RPMI7951 (cell line): ENCODE measurements at regions not wholly inside any gene's neighbourhood (a gene's known extent, or its start where the extent isn't known, plus 50 kb on each side); places are given as distances from the start of the nearest gene placed in this dataset.

Source experiments
- DNase-seq: peaks from one replicate; pipeline ENCODE4 v3.0.0-alpha.2; 2012; ENCODE audit warnings: low read depth

- DNase-seq = no peak
Measured at GRCh38 chr11:112783945-112784322, 177.3 kb upstream of the NCAM1 start.

DNA sequence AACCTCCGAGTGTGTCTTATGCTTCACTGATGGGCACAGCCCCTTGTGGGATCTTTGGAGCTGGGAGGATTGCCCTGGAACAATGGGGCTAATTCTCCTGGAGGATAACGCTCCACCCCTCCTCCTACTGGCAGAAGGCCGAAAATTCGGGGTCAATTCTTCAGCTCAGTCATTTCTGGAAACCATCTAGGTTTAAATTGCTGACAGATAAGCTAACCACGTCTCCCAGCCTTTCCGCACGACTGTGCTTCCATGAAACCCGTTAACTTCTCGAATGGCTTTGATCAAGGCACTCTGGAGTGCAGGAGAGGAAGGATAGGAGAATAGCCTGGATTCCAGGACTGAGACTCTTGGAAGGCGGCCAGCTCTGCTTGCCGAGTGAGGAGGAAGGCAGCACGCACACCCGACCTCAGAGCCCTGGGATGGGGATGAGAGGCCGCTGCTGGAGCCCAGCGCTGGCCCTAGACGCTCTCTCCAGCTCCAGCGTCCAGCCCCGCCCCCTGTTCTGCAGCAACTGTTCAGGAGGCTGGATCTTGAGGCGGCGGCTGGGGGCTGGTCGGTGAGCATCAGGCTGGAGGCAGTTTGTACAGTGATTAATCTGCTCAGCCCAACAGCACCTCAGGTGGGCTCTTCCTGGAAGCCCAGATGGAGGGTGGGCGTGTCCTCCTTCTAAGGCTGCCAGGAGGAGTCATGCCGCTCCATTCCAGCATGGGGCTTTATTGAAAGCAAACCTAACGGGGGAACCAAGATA lies 176.7 kb upstream of the NCAM1 start:
- DNase-seq = peak; percentile 89

GRCh38 chr11:112785149-112785548 lies 176.1 kb upstream of the NCAM1 start:
- DNase-seq = peak; percentile 85

- DNase-seq = peak; percentile 79
Measured at GRCh38 chr11:112785719-112786118, 175.5 kb upstream of the NCAM1 start.

- no peak for DNase-seq
Measured at GRCh38 chr11:112786196-112786595, 175.0 kb upstream of the NCAM1 start.

DNA sequence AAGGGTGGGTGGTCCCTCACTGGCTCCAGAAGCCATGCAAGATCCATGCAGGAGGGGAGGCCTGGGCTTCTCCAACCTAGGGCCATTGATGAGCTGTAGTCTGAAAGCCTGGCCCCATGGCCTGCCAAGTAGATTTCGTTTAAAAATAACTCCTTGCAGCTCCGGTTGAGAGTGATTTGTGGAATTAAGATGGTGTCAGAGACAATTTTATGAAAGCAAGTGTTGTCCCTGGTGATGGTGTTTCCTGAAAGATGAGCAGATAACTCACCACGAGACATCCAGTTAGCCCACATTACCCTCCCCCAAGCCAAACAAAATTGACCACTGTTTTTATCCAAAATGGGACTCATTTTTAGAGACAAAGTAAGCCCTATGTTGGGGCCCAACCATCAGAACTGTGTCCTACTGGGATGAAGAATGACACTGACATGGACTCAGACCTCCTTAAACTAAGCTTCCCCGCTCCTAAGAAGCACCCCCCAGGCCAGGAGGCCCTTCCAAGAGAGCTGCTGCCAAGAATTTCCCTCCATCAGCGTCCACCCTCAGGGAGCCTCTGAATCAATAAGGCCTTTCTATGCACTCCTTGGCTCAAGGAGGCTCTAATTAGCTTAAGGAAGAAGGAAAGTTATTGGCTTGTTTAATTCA lies 174.2 kb upstream of the NCAM1 start:
- peak; percentile 62 for DNase-seq

DNA sequence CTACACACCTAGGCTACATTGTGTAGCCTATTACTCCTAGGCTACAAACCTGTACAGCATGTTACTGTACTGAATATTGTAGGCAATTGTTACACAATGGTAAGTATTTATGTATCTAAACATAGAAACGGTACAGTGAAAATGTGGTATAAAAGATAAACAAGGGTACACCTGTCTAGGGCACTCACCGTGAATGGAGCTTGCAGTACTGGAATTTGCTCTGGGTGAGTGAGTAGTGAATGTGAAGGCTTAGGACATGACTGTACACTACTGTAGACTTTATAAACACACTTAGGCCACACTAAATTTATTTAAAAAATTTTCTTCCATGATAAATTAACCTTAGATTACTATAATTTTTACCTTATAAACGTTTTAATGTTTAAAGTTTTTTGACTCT lies 171.7 kb upstream of the NCAM1 start:
- DNase-seq = no peak

- no peak for DNase-seq
Measured at GRCh38 chr11:112790286-112790685, 170.9 kb upstream of the NCAM1 start.

GRCh38 chr11:112792070-112792469 lies 169.2 kb upstream of the NCAM1 start:
- DNase-seq = no peak

DNA sequence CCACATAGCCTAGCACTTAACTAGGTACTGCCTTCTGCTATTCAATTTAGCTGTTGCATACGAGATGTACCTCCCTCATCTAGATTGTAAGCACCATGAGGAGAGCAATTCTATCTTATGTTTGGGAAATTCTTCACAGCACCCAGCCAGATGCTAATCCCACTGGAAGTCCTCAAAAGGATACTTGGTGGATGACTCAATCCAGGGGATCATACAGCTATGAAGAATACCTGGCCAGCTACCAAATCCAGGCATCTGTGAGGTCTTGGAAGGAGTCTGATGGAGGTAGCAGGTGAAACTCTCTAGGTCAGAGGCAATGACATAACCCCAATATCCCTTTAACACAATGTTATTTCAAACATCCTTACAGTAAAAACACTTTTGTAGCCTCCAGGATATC lies 167.8 kb upstream of the NCAM1 start:
- no peak for DNase-seq

DNA sequence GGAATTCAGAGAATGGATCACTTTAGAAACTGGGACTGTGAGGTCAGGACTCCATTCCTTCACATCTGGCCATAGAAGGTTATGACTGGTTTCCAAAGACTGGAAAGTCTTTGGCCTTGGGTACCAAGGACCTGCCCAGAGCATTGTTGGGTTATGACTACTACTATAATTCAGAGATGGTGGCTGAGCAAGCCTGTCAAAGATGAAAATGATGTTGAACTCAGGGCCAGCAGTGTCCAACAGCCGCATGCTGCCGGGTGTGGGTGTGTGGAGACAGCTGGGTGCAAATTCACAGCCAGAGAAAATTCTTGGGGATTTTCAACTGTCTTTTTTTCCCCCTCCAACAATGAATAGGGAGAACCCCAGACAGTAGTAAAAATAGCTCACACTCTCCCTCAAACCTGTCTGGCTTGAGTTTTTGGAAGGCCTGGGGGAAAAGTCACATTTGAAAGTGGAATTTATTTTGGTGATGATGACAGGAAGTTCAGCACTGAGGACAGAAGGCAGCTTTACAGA lies 166.8 kb upstream of the NCAM1 start:
- peak; percentile 65 for DNase-seq

GRCh38 chr11:112795142-112795815 lies 165.9 kb upstream of the NCAM1 start:
- DNase-seq = peak; percentile 63

- DNase-seq = no peak
Measured at GRCh38 chr11:112795911-112796649, 165.1 kb upstream of the NCAM1 start.

DNA sequence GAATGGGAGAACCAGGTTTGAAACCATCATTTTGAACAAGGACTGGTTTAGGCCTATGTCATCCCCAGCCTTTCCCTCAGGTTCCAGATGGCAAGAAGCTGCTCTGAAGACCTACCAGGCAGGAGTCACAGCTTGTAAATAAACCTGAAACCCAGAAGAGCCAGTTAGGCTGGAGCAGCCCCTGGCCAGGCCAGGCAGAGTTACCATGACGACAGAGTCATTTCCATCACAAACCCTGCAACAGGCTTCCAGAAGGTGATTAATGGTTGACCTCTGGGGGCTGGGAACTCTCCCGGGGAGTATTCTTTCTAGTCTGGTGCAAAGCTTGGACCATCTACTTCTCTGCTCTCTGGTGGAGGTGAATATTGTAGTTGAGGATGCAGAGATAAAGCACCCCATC lies 164.1 kb upstream of the NCAM1 start:
- DNase-seq = no peak

DNA sequence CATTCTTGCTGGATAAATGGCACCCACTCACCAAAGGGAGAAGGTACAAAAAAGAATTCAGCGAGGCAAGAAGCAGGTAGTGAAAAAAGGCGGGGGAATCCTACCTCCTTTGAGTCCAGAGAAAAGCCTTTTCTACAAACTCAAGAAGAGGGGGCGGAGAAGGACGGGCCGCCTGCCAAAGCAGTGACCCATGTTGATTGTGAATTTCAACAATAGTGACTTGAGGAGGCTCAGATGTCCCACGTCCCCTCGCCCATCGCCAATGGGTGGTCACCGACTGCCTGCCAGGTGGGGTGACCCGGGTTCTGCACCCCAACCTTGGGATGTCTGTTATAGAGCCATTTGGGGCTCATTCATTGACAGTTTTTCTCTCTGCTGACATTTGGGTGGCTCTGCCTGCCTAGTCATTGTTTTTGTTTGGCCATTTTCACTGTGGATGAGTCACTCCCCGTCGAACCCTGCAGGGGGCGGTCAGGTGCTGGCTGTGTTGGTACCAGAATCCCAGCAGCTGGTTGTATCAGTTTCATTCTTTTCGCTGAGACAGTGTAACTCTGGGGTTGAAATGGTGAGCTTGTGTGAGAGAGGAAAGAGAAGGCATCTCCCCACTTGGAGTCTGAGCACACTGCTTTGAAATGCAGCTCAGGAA lies 163.4 kb upstream of the NCAM1 start:
- peak; percentile 69 for DNase-seq

DNA sequence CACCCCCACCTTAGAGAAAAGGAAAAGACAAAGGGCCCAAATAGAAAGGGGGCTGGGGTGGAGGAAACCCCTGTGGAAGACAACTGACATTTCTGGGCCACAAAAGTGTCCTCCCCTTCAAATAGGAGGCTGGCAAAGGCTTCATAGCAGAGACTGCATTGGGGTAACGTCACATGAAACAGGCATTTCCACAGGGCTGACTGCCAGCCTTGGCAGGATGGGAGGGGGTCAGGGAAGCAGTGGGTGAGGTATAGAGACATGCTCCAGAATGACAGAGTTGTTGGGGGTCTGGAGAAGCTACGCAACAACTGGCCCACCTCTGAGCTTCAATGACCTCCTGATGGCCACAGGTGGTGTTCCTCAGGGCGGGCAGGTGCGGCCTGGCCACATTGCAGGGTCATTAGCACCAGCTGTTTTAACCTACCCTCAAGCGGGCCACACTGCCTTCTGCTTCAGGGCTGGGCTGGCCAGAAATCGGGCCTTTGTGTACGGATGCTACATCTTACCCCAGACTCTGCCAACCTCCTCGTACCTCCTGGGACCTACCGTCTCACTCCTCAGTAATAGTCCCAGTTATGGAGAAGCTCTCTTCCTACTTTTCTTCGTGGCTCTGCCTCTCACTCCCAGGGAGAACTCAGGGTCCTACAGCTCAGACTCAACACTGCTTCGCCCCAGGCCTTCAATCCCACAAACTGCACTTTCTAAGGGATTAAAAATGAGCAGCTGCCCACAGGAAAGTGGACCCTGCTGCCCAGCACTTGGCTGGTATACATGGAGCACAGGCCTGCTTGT lies 160.0 kb upstream of the NCAM1 start:
- no peak for DNase-seq

DNA sequence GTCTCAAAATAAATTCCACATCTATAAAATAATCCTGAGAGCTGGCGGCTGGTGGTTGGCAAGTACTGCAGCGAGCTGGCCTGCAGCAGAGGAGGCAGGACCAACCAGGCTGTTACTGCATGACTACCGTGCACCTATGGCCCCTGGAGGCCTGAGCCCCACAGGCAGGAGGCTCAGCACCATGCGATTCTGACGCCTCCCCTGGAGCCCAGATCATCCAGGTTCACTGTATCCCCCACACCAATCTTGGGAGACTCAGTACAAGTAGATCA lies 159.5 kb upstream of the NCAM1 start:
- no peak for DNase-seq

DNA sequence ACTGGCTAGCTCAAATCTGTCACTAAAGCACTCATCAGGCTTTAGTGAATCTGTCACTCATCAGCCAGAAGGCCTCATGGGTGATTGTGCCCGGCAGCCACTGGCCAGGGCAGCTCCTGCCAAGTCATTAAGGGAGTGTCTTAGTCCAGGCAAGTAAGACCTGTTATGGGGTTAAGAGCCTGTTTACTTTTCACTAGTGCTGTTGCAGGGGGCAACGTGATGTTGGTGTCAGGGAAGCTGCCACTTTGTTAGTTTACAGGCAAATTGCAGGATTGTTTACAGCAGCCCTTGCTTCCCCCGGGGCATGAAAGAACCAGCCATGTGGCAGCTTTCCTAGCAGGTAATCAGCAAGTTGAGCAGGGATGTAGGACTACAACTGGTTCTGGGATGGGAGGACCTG lies 155.6 kb upstream of the NCAM1 start:
- no peak for DNase-seq

GRCh38 chr11:112806256-112806655 lies 155.0 kb upstream of the NCAM1 start:
- DNase-seq = no peak

GRCh38 chr11:112806876-112807275 lies 154.3 kb upstream of the NCAM1 start:
- no peak for DNase-seq

- no peak for DNase-seq
Measured at GRCh38 chr11:112809429-112809828, 151.8 kb upstream of the NCAM1 start.
